H1 (cell line): ENCODE measurements at regions not wholly inside any gene's neighbourhood (a gene's known extent, or its start where the extent isn't known, plus 50 kb on each side); places are given as distances from the start of the nearest gene placed in this dataset.

Source experiments
- BACH1 ChIP-seq: IDR thresholded peaks from 2 replicates; pipeline ENCODE4 v1.6.1; 2012; ENCODE audit warnings: low read length, improper control_type of control experiment
- BCL11A ChIP-seq, 2 experiments: IDR thresholded peaks; one replicate each; pipeline ENCODE4 v1.6.1; 2011; ENCODE audit warnings: low read depth in 2 of 2, low read length in 2 of 2, mild to moderate bottlenecking in 2 of 2
- CEBPB ChIP-seq: IDR thresholded peaks from 2 replicates; pipeline ENCODE4 v1.6.1; 2012; ENCODE audit warnings: low read depth, low read length
- CTCF ChIP-seq, 3 experiments: IDR thresholded peaks; 1 replicate in 2 of 3; 2 replicates in 1 of 3; pipeline versions ENCODE4 v1.5.1 to v1.6.1; 2011; ENCODE audit warnings: low read length in 3 of 3, mild to moderate bottlenecking in 3 of 3, inconsistent platforms in 2 of 3, low read depth in 1 of 3, moderate library complexity in 1 of 3; ENCODE audit not compliant: insufficient read depth in 1 of 3; ENCODE audit errors: control extremely low read depth in 1 of 3
- EZH2 ChIP-seq: fragments of 200-600 bp; sonication (generic); IDR thresholded peaks from 2 replicates; pipeline ENCODE4 v1.7.1; 2012; ENCODE audit warnings: low read depth, mild to moderate bottlenecking, moderate library complexity, low read length, inconsistent platforms; ENCODE audit not compliant: severe bottlenecking
- HDAC6 ChIP-seq: IDR thresholded peaks from one replicate; pipeline ENCODE4 v1.7.1; 2012; ENCODE audit warnings: low read depth, mild to moderate bottlenecking, inconsistent platforms, low read length, moderate library complexity
- MAFK ChIP-seq: IDR thresholded peaks from 2 replicates; pipeline ENCODE4 v1.6.1; 2012; ENCODE audit warnings: low read depth, mild to moderate bottlenecking, improper control_type of control experiment, low read length
- NRF1 ChIP-seq: IDR thresholded peaks from 2 replicates; pipeline ENCODE4 v1.6.1; 2011; ENCODE audit warnings: mild to moderate bottlenecking, low read depth, low read length, improper control_type of control experiment
- POLR2AphosphoS5 ChIP-seq: IDR thresholded peaks from 2 replicates; pipeline ENCODE4 v1.6.1; 2011; ENCODE audit warnings: low read depth, low read length
- RFX5 ChIP-seq: IDR thresholded peaks from 2 replicates; pipeline ENCODE4 v1.6.1; 2011; ENCODE audit warnings: low read depth, low read length, improper control_type of control experiment, borderline replicate concordance
- RNF2 ChIP-seq: fragments of 200-900, 300-1000 bp; sonication (generic); IDR thresholded peaks from 2 replicates; pipeline ENCODE4 v1.7.1; 2016; ENCODE audit warnings: borderline replicate concordance, low read depth, mild to moderate bottlenecking, antibody characterized with exemption, low read length; ENCODE audit not compliant: poor library complexity, severe bottlenecking; ENCODE audit errors: missing control alignments
- SUZ12 ChIP-seq: fragments of 200-600 bp; sonication (generic); IDR thresholded peaks from 2 replicates; pipeline ENCODE4 v1.6.1; 2012; ENCODE audit warnings: mild to moderate bottlenecking, inconsistent platforms, low read length, moderate library complexity, mixed read lengths
- ZNF274 ChIP-seq: IDR thresholded peaks from 2 replicates; pipeline ENCODE4 v1.7.0; 2012; ENCODE audit warnings: low read length, borderline replicate concordance; ENCODE audit errors: extremely low read depth
- TF ChIP-seq, protein P1 (sequence below): IDR thresholded peaks from 2 replicates; pipeline ENCODE4 v1.6.1; 2012; ENCODE audit warnings: inconsistent platforms

- TF ChIP-seq CTCF (IDR thresholded peaks at IDR 0.05; ENCODE audit: control extremely low read depth in 1 of 3, insufficient read depth in 1 of 3, low read depth in 1 of 3, low read length in 3 of 3) (no peak), RFX5 (no peak), POLR2AphosphoS5 (no peak), ZNF274 (no peak), EZH2 (no peak), RNF2 (no peak), BACH1 (no peak), NRF1 (no peak), BCL11A (IDR thresholded peaks at IDR 0.05; ENCODE audit: low read depth in 2 of 2, low read length in 2 of 2) (no peak), MAFK (no peak), CEBPB (no peak), HDAC6 (no peak), SUZ12 (no peak)
- TF ChIP-seq, protein P1, sequence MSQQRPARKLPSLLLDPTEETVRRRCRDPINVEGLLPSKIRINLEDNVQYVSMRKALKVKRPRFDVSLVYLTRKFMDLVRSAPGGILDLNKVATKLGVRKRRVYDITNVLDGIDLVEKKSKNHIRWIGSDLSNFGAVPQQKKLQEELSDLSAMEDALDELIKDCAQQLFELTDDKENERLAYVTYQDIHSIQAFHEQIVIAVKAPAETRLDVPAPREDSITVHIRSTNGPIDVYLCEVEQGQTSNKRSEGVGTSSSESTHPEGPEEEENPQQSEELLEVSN, result no peak
Observed at GRCh38 chr2:239553376-239554000, 152.7 kb upstream of the HDAC4 start.
